Stimulated activated naive CD8-positive, alpha-beta T cell treated with anti-CD3 and anti-CD28 coated beads, Interleukin-15, Interleukin-2, amounts not matched to agents 100 ng/mL and 50 ng/mL, for 24 hours (primary cell): ENCODE measurements at regions not wholly inside any gene's neighbourhood (a gene's known extent, or its start where the extent isn't known, plus 50 kb on each side); places are given as distances from the start of the nearest gene placed in this dataset.

ENCODE experiments used
- H3K27ac Mint-ChIP-seq: one replicate; pipeline ENCODE4 v1.8.0; 2021; ENCODE audit warnings: mild to moderate bottlenecking, mixed read lengths
- H3K27me3 Mint-ChIP-seq: one replicate; pipeline ENCODE4 v1.8.0; 2021; ENCODE audit warnings: mixed read lengths
- H3K36me3 Mint-ChIP-seq: one replicate; pipeline ENCODE4 v1.8.0; 2021; ENCODE audit warnings: low read depth, mixed read lengths
- H3K4me1 Mint-ChIP-seq: one replicate; pipeline ENCODE4 v1.8.0; 2021; ENCODE audit warnings: low read depth, mixed read lengths
- H3K4me3 Mint-ChIP-seq: one replicate; pipeline ENCODE4 v1.8.0; 2021; ENCODE audit warnings: mild to moderate bottlenecking, mixed read lengths
- H3K9me3 Mint-ChIP-seq: one replicate; pipeline ENCODE4 v1.8.0; 2021; ENCODE audit warnings: mixed read lengths

- no peak overlapping the region for H3K4me3 Mint-ChIP-seq
- no peaks in the 10 kb centered on the region for H3K36me3 Mint-ChIP-seq
- H3K27me3 Mint-ChIP-seq: peaks cover 42% of the 10 kb centered on the region
- H3K9me3 Mint-ChIP-seq: peaks cover 11% of the 10 kb centered on the region
- H3K27ac Mint-ChIP-seq: no peak overlapping the region
- no peaks in the 10 kb centered on the region for H3K4me1 Mint-ChIP-seq
Observed at GRCh38 chr11:31981457-31981856, 109.4 kb upstream of the RCN1 start.

- no peaks in the 10 kb centered on the region for H3K36me3 Mint-ChIP-seq
- H3K27me3 Mint-ChIP-seq: peaks cover 34% of the 10 kb centered on the region
- H3K27ac Mint-ChIP-seq: no peak overlapping the region
Observed at GRCh38 chr11:31977343-31977742, 113.5 kb upstream of the RCN1 start.

GRCh38 chr11:31974366-31975136, 116.3 kb upstream of the RCN1 start:
- no peaks in the 10 kb centered on the region for H3K4me1 Mint-ChIP-seq
- H3K4me3 Mint-ChIP-seq: no peak overlapping the region
- peaks cover 23% of the 10 kb centered on the region for H3K27me3 Mint-ChIP-seq
- no peak overlapping the region for H3K27ac Mint-ChIP-seq
- H3K36me3 Mint-ChIP-seq: no peaks in the 10 kb centered on the region
- H3K9me3 Mint-ChIP-seq: peaks cover 3% of the 10 kb centered on the region

More at GRCh38 chr11:31977343-31977742, 113.5 kb upstream of the RCN1 start:
- Mint-ChIP-seq H3K4me3 (no peak overlapping the region), H3K9me3 (peaks cover 11% of the 10 kb centered on the region), H3K4me1 (no peaks in the 10 kb centered on the region)

- Mint-ChIP-seq H3K4me3 (no peak overlapping the region), H3K27ac (no peak overlapping the region), H3K27me3 (peaks cover 16% of the 10 kb centered on the region), H3K9me3 (no peaks in the 10 kb centered on the region), H3K36me3 (no peaks in the 10 kb centered on the region), H3K4me1 (no peaks in the 10 kb centered on the region)
Observed at GRCh38 chr11:31973172-31973571, 117.7 kb upstream of the RCN1 start.

- no peak overlapping the region for H3K4me3 Mint-ChIP-seq
- no peaks in the 10 kb centered on the region for H3K36me3 Mint-ChIP-seq
- H3K4me1 Mint-ChIP-seq: no peaks in the 10 kb centered on the region
- H3K9me3 Mint-ChIP-seq: no peaks in the 10 kb centered on the region
- peaks cover 11% of the 10 kb centered on the region for H3K27me3 Mint-ChIP-seq
- no peak overlapping the region for H3K27ac Mint-ChIP-seq
Observed at GRCh38 chr11:31972623-31973022, 118.3 kb upstream of the RCN1 start.

GRCh38 chr11:31969359-31969702, 121.5 kb upstream of the RCN1 start:
- no peak overlapping the region for H3K27ac Mint-ChIP-seq
- H3K9me3 Mint-ChIP-seq: no peaks in the 10 kb centered on the region
- H3K27me3 Mint-ChIP-seq: no peaks in the 10 kb centered on the region
- H3K4me3 Mint-ChIP-seq: no peak overlapping the region
- H3K4me1 Mint-ChIP-seq: no peaks in the 10 kb centered on the region
- H3K36me3 Mint-ChIP-seq: no peaks in the 10 kb centered on the region

- Mint-ChIP-seq H3K4me3 (no peak overlapping the region), H3K27ac (no peak overlapping the region), H3K36me3 (no peaks in the 10 kb centered on the region), H3K4me1 (no peaks in the 10 kb centered on the region), H3K9me3 (no peaks in the 10 kb centered on the region), H3K27me3 (no peaks in the 10 kb centered on the region)
Observed at GRCh38 chr11:31968461-31969358, 122.2 kb upstream of the RCN1 start.

GRCh38 chr11:31967404-31968130, 123.3 kb upstream of the RCN1 start:
- no peaks in the 10 kb centered on the region for H3K36me3 Mint-ChIP-seq
- no peaks in the 10 kb centered on the region for H3K9me3 Mint-ChIP-seq
- H3K27ac Mint-ChIP-seq: no peak overlapping the region
- H3K27me3 Mint-ChIP-seq: no peaks in the 10 kb centered on the region
- no peaks in the 10 kb centered on the region for H3K4me1 Mint-ChIP-seq
- H3K4me3 Mint-ChIP-seq: no peak overlapping the region

- Mint-ChIP-seq H3K27me3 (no peaks in the 10 kb centered on the region), H3K36me3 (no peaks in the 10 kb centered on the region), H3K4me3 (no peak overlapping the region), H3K27ac (no peak overlapping the region), H3K4me1 (no peaks in the 10 kb centered on the region), H3K9me3 (no peaks in the 10 kb centered on the region)
Observed at GRCh38 chr11:31966846-31967245, 124.0 kb upstream of the RCN1 start.

- no peak overlapping the region for H3K27ac Mint-ChIP-seq
- H3K4me1 Mint-ChIP-seq: no peaks in the 10 kb centered on the region
- no peaks in the 10 kb centered on the region for H3K27me3 Mint-ChIP-seq
- no peaks in the 10 kb centered on the region for H3K36me3 Mint-ChIP-seq
- H3K9me3 Mint-ChIP-seq: no peaks in the 10 kb centered on the region
- no peak overlapping the region for H3K4me3 Mint-ChIP-seq
Observed at GRCh38 chr11:31964181-31964580, 126.7 kb upstream of the RCN1 start.

- Mint-ChIP-seq H3K9me3 (no peaks in the 10 kb centered on the region), H3K36me3 (no peaks in the 10 kb centered on the region), H3K27me3 (no peaks in the 10 kb centered on the region), H3K4me1 (no peaks in the 10 kb centered on the region), H3K27ac (no peak overlapping the region), H3K4me3 (no peak overlapping the region)
Observed at GRCh38 chr11:31960126-31960525, 130.7 kb upstream of the RCN1 start.

- H3K9me3 Mint-ChIP-seq: no peaks in the 10 kb centered on the region
- no peaks in the 10 kb centered on the region for H3K36me3 Mint-ChIP-seq
- no peaks in the 10 kb centered on the region for H3K27me3 Mint-ChIP-seq
- H3K4me1 Mint-ChIP-seq: no peaks in the 10 kb centered on the region
- no peak overlapping the region for H3K27ac Mint-ChIP-seq
- no peak overlapping the region for H3K4me3 Mint-ChIP-seq
Observed at GRCh38 chr11:31959716-31960115, 131.2 kb upstream of the RCN1 start.

GRCh38 chr11:31958076-31958735, 132.7 kb upstream of the RCN1 start:
- no peak overlapping the region for H3K4me3 Mint-ChIP-seq
- no peak overlapping the region for H3K27ac Mint-ChIP-seq
- H3K27me3 Mint-ChIP-seq: no peaks in the 10 kb centered on the region
- H3K36me3 Mint-ChIP-seq: no peaks in the 10 kb centered on the region
- no peaks in the 10 kb centered on the region for H3K4me1 Mint-ChIP-seq
- no peaks in the 10 kb centered on the region for H3K9me3 Mint-ChIP-seq

GRCh38 chr11:31957674-31958073, 133.2 kb upstream of the RCN1 start:
- no peaks in the 10 kb centered on the region for H3K36me3 Mint-ChIP-seq
- no peak overlapping the region for H3K4me3 Mint-ChIP-seq
- H3K4me1 Mint-ChIP-seq: no peaks in the 10 kb centered on the region
- no peaks in the 10 kb centered on the region for H3K27me3 Mint-ChIP-seq
- no peak overlapping the region for H3K27ac Mint-ChIP-seq
- H3K9me3 Mint-ChIP-seq: no peaks in the 10 kb centered on the region
